ENCODE measurements at regions not wholly inside any gene's neighbourhood (a gene's known extent, or its start where the extent isn't known, plus 50 kb on each side); places are given as distances from the start of the nearest gene placed in this dataset.

GRCh38 chr10:123380491-123381085 is 226.4 kb downstream of the BUB3 start:
- TF ChIP-seq CTCF (IDR thresholded peaks at IDR 0.05) (no peak), POLR2A (IDR thresholded peaks at IDR 0.05) (no peak), POLR2AphosphoS5 (IDR thresholded peaks at IDR 0.05) (no peak)

All from sigmoid colon (tissue), 4 donors.